SJSA1 (cell line): ENCODE measurements at regions not wholly inside any gene's neighbourhood (a gene's known extent, or its start where the extent isn't known, plus 50 kb on each side); places are given as distances from the start of the nearest gene placed in this dataset.

Experiments
- DNase-seq, 2 experiments: peaks; one replicate each; pipeline ENCODE4 v3.0.0-alpha.2; 2015 to 2020; ENCODE audit warnings: low spot score in 2 of 2, low read depth in 1 of 2
- H3K27ac ChIP-seq: fragments of 250-450 bp; sonication (Bioruptor Pico); 2 replicates; pipeline ENCODE4 v1.5.1; 2020; ENCODE audit warnings: mild to moderate bottlenecking, moderate library complexity
- H3K27me3 ChIP-seq: fragments of 250-450 bp; sonication (Bioruptor Pico); replicated peaks from 2 replicates; pipeline ENCODE4 v1.5.1; 2020; ENCODE audit warnings: mild to moderate bottlenecking, moderate library complexity
- H3K36me3 ChIP-seq: fragments of 250-450 bp; sonication (Bioruptor Pico); 2 replicates; pipeline ENCODE4 v1.5.1; 2020; ENCODE audit warnings: mild to moderate bottlenecking
- H3K4me1 ChIP-seq: fragments of 250-450 bp; sonication (Bioruptor Pico); replicated peaks from 2 replicates; pipeline ENCODE4 v1.6.1; 2021; ENCODE audit warnings: mild to moderate bottlenecking
- H3K4me3 ChIP-seq: fragments of 250-450 bp; sonication (Bioruptor Pico); 2 replicates; pipeline ENCODE4 v1.5.1; 2020; ENCODE audit warnings: mild to moderate bottlenecking
- H3K9me3 ChIP-seq: fragments of 250-450 bp; sonication (Bioruptor Pico); replicated peaks from 2 replicates; pipeline ENCODE4 v1.5.1; 2020; ENCODE audit warnings: mild to moderate bottlenecking

- no peak for DNase-seq
- Histone ChIP-seq H3K9me3 (no peaks in the 10 kb centered on the region), H3K4me3 (no peak overlapping the region), H3K27me3 (no peaks in the 10 kb centered on the region), H3K27ac (no peak overlapping the region), H3K36me3 (no peaks in the 10 kb centered on the region), H3K4me1 (no peaks in the 10 kb centered on the region)
Measured at GRCh38 chr9:20065046-20065445, 276.2 kb upstream of the SLC24A2 start.

- Histone ChIP-seq H3K4me3 (no peak overlapping the region), H3K4me1 (no peaks in the 10 kb centered on the region), H3K36me3 (no peaks in the 10 kb centered on the region), H3K27me3 (no peaks in the 10 kb centered on the region), H3K27ac (no peak overlapping the region), H3K9me3 (no peaks in the 10 kb centered on the region)
- no peak for DNase-seq
Measured at GRCh38 chr9:20054734-20055133, 265.9 kb upstream of the SLC24A2 start.

- Histone ChIP-seq H3K4me1 (no peaks in the 10 kb centered on the region), H3K36me3 (no peaks in the 10 kb centered on the region), H3K9me3 (no peaks in the 10 kb centered on the region), H3K4me3 (no peak overlapping the region), H3K27ac (no peak overlapping the region), H3K27me3 (no peaks in the 10 kb centered on the region)
- DNase-seq = no peak
Measured at GRCh38 chr9:20048985-20049384, 260.1 kb upstream of the SLC24A2 start.

- Histone ChIP-seq H3K9me3 (no peaks in the 10 kb centered on the region), H3K36me3 (no peaks in the 10 kb centered on the region), H3K27me3 (no peaks in the 10 kb centered on the region), H3K27ac (no peak overlapping the region), H3K4me3 (no peak overlapping the region), H3K4me1 (no peaks in the 10 kb centered on the region)
- no peak for DNase-seq
Measured at GRCh38 chr9:20048437-20048836, 259.6 kb upstream of the SLC24A2 start.

- Histone ChIP-seq H3K4me3 (no peak overlapping the region), H3K36me3 (no peaks in the 10 kb centered on the region), H3K27me3 (no peaks in the 10 kb centered on the region), H3K4me1 (no peaks in the 10 kb centered on the region), H3K9me3 (no peaks in the 10 kb centered on the region), H3K27ac (no peak overlapping the region)
- DNase-seq = no peak
Measured at GRCh38 chr9:20044686-20045085, 255.8 kb upstream of the SLC24A2 start.

GRCh38 chr9:20043461-20043860 lies 254.6 kb upstream of the SLC24A2 start:
- Histone ChIP-seq H3K27me3 (no peaks in the 10 kb centered on the region), H3K9me3 (no peaks in the 10 kb centered on the region), H3K4me1 (no peaks in the 10 kb centered on the region), H3K27ac (no peak overlapping the region), H3K4me3 (no peak overlapping the region), H3K36me3 (no peaks in the 10 kb centered on the region)
- DNase-seq = no peak

- Histone ChIP-seq H3K4me3 (no peak overlapping the region), H3K27ac (no peak overlapping the region), H3K27me3 (no peaks in the 10 kb centered on the region), H3K36me3 (no peaks in the 10 kb centered on the region), H3K9me3 (no peaks in the 10 kb centered on the region), H3K4me1 (no peaks in the 10 kb centered on the region)
- no peak for DNase-seq
Measured at GRCh38 chr9:20043035-20043434, 254.2 kb upstream of the SLC24A2 start.

- Histone ChIP-seq H3K27ac (no peak overlapping the region), H3K4me1 (no peaks in the 10 kb centered on the region)
- DNase-seq = no peak
Measured at GRCh38 chr9:20042128-20042711, 253.4 kb upstream of the SLC24A2 start.

GRCh38 chr9:20041697-20042081 lies 252.9 kb upstream of the SLC24A2 start:
- Histone ChIP-seq H3K4me1 (no peaks in the 10 kb centered on the region), H3K27me3 (no peaks in the 10 kb centered on the region), H3K27ac (no peak overlapping the region), H3K4me3 (no peak overlapping the region), H3K36me3 (no peaks in the 10 kb centered on the region), H3K9me3 (no peaks in the 10 kb centered on the region)
- DNase-seq = no peak

More at GRCh38 chr9:20042128-20042711, 253.4 kb upstream of the SLC24A2 start:
- no peak overlapping the region for H3K4me3 ChIP-seq
- H3K27me3 ChIP-seq = no peaks in the 10 kb centered on the region
- H3K36me3 ChIP-seq = no peaks in the 10 kb centered on the region
- H3K9me3 ChIP-seq = no peaks in the 10 kb centered on the region

GRCh38 chr9:20040991-20041696 lies 252.3 kb upstream of the SLC24A2 start:
- Histone ChIP-seq H3K9me3 (no peaks in the 10 kb centered on the region), H3K4me1 (no peaks in the 10 kb centered on the region), H3K36me3 (no peaks in the 10 kb centered on the region), H3K27ac (no peak overlapping the region), H3K4me3 (no peak overlapping the region), H3K27me3 (no peaks in the 10 kb centered on the region)
- no peak for DNase-seq

GRCh38 chr9:20037699-20038098 lies 248.9 kb upstream of the SLC24A2 start:
- Histone ChIP-seq H3K27me3 (no peaks in the 10 kb centered on the region), H3K27ac (no peak overlapping the region), H3K4me1 (no peaks in the 10 kb centered on the region), H3K4me3 (no peak overlapping the region), H3K36me3 (no peaks in the 10 kb centered on the region), H3K9me3 (no peaks in the 10 kb centered on the region)
- no peak for DNase-seq

GRCh38 chr9:20033511-20033910 lies 244.7 kb upstream of the SLC24A2 start:
- Histone ChIP-seq H3K4me1 (no peaks in the 10 kb centered on the region), H3K4me3 (no peak overlapping the region), H3K9me3 (no peaks in the 10 kb centered on the region), H3K27ac (no peak overlapping the region), H3K36me3 (no peaks in the 10 kb centered on the region), H3K27me3 (no peaks in the 10 kb centered on the region)
- DNase-seq = no peak

GRCh38 chr9:20032413-20033006 lies 243.7 kb upstream of the SLC24A2 start:
- H3K27ac ChIP-seq = no peak overlapping the region
- no peak for DNase-seq
- no peaks in the 10 kb centered on the region for H3K36me3 ChIP-seq
- no peaks in the 10 kb centered on the region for H3K9me3 ChIP-seq
- no peaks in the 10 kb centered on the region for H3K27me3 ChIP-seq
- no peak overlapping the region for H3K4me3 ChIP-seq
- no peaks in the 10 kb centered on the region for H3K4me1 ChIP-seq

GRCh38 chr9:20031836-20032235 lies 243.0 kb upstream of the SLC24A2 start:
- DNase-seq = no peak
- H3K9me3 ChIP-seq = no peaks in the 10 kb centered on the region
- no peaks in the 10 kb centered on the region for H3K4me1 ChIP-seq
- H3K36me3 ChIP-seq = no peaks in the 10 kb centered on the region
- H3K4me3 ChIP-seq = no peak overlapping the region
- no peak overlapping the region for H3K27ac ChIP-seq
- no peaks in the 10 kb centered on the region for H3K27me3 ChIP-seq
